Endothelial cell of umbilical vein (primary cell): ENCODE measurements at regions not wholly inside any gene's neighbourhood (a gene's known extent, or its start where the extent isn't known, plus 50 kb on each side); places are given as distances from the start of the nearest gene placed in this dataset.

Experiments used
- BruUV-seq: library from RNA; stranded (reverse); fragments of 400-500 nt; replicated peaks from 2 replicates; lab custom pipeline; 2021; lab: Mats Ljungman, UMichigan
- CTCF ChIA-PET: fragments of 300-600, 350-600 bp; sonication (Branson Sonifier 250); formaldehyde crosslinking; loops from one replicate; lab custom pipeline; 2021; ENCODE audit warnings: antibody characterized with exemption, inconsistent platforms; lab: Charles Lee
- POLR2A ChIA-PET: fragments of 300-600, 350-600 bp; sonication (Branson Sonifier 250); formaldehyde crosslinking; loops from one replicate; lab custom pipeline; 2021; ENCODE audit warnings: antibody characterized with exemption, inconsistent platforms; lab: Charles Lee
- DNase-seq: peaks from one replicate; pipeline ENCODE4 v3.0.0-alpha.2; 2011; ENCODE audit warnings: low read depth, low spot score
- FAIRE-seq: peaks from 2 replicates; lab custom pipeline; 2011; peaks lifted over from hg19 to GRCh38; lab: Jason Lieb, UNC
- H2AFZ ChIP-seq: 2 replicates; pipeline ENCODE4 v1.6.0; 2012; ENCODE audit warnings: low read depth, low read length, control low read depth, inconsistent platforms
- H3K27ac ChIP-seq: 2 replicates; pipeline ENCODE4 v1.5.1; 2011; ENCODE audit warnings: low read depth, mild to moderate bottlenecking, control low read depth, low read length, moderate library complexity; ENCODE audit not compliant: insufficient read depth
- H3K27me3 ChIP-seq, 2 experiments: 2 replicates each; pipeline versions ENCODE4 v1.6.0 to v1.6.1; 2011; ENCODE audit warnings: low read length in 2 of 2, mixed read lengths in 1 of 2; ENCODE audit not compliant: control insufficient read depth in 2 of 2, insufficient read depth in 2 of 2
- H3K36me3 ChIP-seq, 2 experiments: 2 replicates in 1 of 2; 3 replicates in 1 of 2; pipeline ENCODE4 v1.5.1; 2011; ENCODE audit warnings: low read length in 2 of 2, mild to moderate bottlenecking in 1 of 2, moderate library complexity in 1 of 2; ENCODE audit not compliant: control insufficient read depth in 2 of 2, insufficient read depth in 2 of 2; ENCODE audit errors: extremely low read depth in 1 of 2
- H3K4me1 ChIP-seq: 3 replicates; pipeline ENCODE4 v1.5.1; 2011; ENCODE audit warnings: mild to moderate bottlenecking, low read length; ENCODE audit not compliant: control insufficient read depth, insufficient read depth; ENCODE audit errors: extremely low read depth
- H3K4me2 ChIP-seq: 2 replicates; pipeline ENCODE4 v1.6.1; 2011; ENCODE audit warnings: low read length, control low read depth, mixed read lengths; ENCODE audit not compliant: insufficient read depth
- H3K4me3 ChIP-seq, 3 experiments: fragments of 200-600 bp in 1 of 3; sonication (generic), shearing (Covaris generic) in 1 of 3; replicated peaks in 1 of 3; 2 replicates each; pipeline ENCODE4 v1.5.1; 2011 to 2016; ENCODE audit warnings: control low read depth in 3 of 3, low read length in 3 of 3, mild to moderate bottlenecking in 2 of 3, inconsistent platforms in 1 of 3, low read depth in 1 of 3, moderate library complexity in 1 of 3; ENCODE audit not compliant: insufficient read depth in 1 of 3
- H3K79me2 ChIP-seq: 2 replicates; pipeline ENCODE4 v1.6.0; 2012; ENCODE audit warnings: low read length, inconsistent platforms; ENCODE audit not compliant: control insufficient read depth, insufficient read depth
- H3K9ac ChIP-seq: replicated peaks from 2 replicates; pipeline ENCODE3; 2011; ENCODE audit warnings: low read length, control low read depth; ENCODE audit not compliant: insufficient read depth; ENCODE audit errors: extremely low read depth
- H3K9me1 ChIP-seq: replicated peaks from 3 replicates; pipeline ENCODE4 v1.6.0; 2011; ENCODE audit warnings: mild to moderate bottlenecking, low read length; ENCODE audit not compliant: control insufficient read depth, insufficient read depth; ENCODE audit errors: extremely low read depth
- H3K9me3 ChIP-seq: replicated peaks from 2 replicates; pipeline ENCODE4 v1.5.1; 2012; ENCODE audit warnings: low read length, inconsistent platforms; ENCODE audit not compliant: control insufficient read depth, insufficient read depth
- H4K20me1 ChIP-seq: replicated peaks from 2 replicates; pipeline ENCODE3; 2011; ENCODE audit warnings: mild to moderate bottlenecking, low read length; ENCODE audit not compliant: control insufficient read depth, insufficient read depth; ENCODE audit errors: extremely low read depth
- EZH2 ChIP-seq: IDR thresholded peaks from 2 replicates; pipeline ENCODE4 v1.6.1; 2012; ENCODE audit warnings: borderline replicate concordance, low read depth, mild to moderate bottlenecking, moderate library complexity, low read length, inconsistent platforms; ENCODE audit not compliant: severe bottlenecking
- FOS ChIP-seq: IDR thresholded peaks from 2 replicates; pipeline ENCODE4 v1.6.1; 2011; ENCODE audit warnings: mild to moderate bottlenecking, low read length, moderate library complexity, borderline replicate concordance; ENCODE audit not compliant: insufficient read depth
- GATA2 ChIP-seq: IDR thresholded peaks from 2 replicates; pipeline ENCODE4 v1.7.0; 2011; ENCODE audit warnings: low read depth, mild to moderate bottlenecking, moderate library complexity, mixed read lengths, low read length; ENCODE audit not compliant: insufficient read length, insufficient read depth
- JUN ChIP-seq: IDR thresholded peaks from 2 replicates; pipeline ENCODE4 v1.6.1; 2011; ENCODE audit warnings: borderline replicate concordance, low read depth; ENCODE audit not compliant: insufficient read length, insufficient read depth
- MAX ChIP-seq: IDR thresholded peaks from 2 replicates; pipeline ENCODE4 v1.6.1; 2011; ENCODE audit not compliant: insufficient read depth, insufficient read length
- MYC ChIP-seq: IDR thresholded peaks from one replicate; pipeline ENCODE4 v1.6.1; 2011; ENCODE audit warnings: mild to moderate bottlenecking, low read depth, low read length
- POLR2A ChIP-seq: IDR thresholded peaks from 2 replicates; pipeline ENCODE4 v1.6.1; 2012; ENCODE audit warnings: low read depth, mild to moderate bottlenecking, control low read depth, low read length
- POLR2AphosphoS5 ChIP-seq: IDR thresholded peaks from 2 replicates; pipeline ENCODE4 v1.6.1; 2012; ENCODE audit warnings: low read depth, mild to moderate bottlenecking, control low read depth, low read length, moderate library complexity; ENCODE audit not compliant: insufficient read depth
- dilution Hi-C: fragments of 300-500 bp; cut with MboI; formaldehyde crosslinking; loops from one replicate; pipeline ENCODE4 v1.15.0; 2019; ENCODE audit warnings: low sequenced_read_pairs; ENCODE audit not compliant: extremely low pct_ligation_motif_present
- intact Hi-C: fragments of 100-400 bp; cut with micrococcal nuclease; formaldehyde crosslinking; loops from one replicate; pipeline ENCODE4 v1.10.0; 2022
- TF ChIP-seq, protein P1 (sequence below), 2 donors: IDR thresholded peaks; 1 replicate in 1 of 2; 2 replicates in 1 of 2; pipeline ENCODE4 v1.5.1; 2011; ENCODE audit warnings: low read length in 2 of 2, mild to moderate bottlenecking in 2 of 2, moderate library complexity in 2 of 2, control low read depth in 1 of 2, inconsistent platforms in 1 of 2, low read depth in 1 of 2; ENCODE audit not compliant: insufficient read depth in 1 of 2; ENCODE audit errors: extremely low read depth in 1 of 2

GRCh38 chr3:104819333-104819732 lies 547.4 kb upstream of the ALCAM start:
- ChIA-PET POLR2A (no interaction called here), CTCF (no interaction called here)
- Histone ChIP-seq H3K9me3 (no peaks in the 10 kb centered on the region), H3K4me1 (no peaks in the 10 kb centered on the region), H4K20me1 (no peaks in the 10 kb centered on the region), H3K79me2 (no peaks in the 10 kb centered on the region), H2AFZ (no peak overlapping the region), H3K36me3 (no peaks in the 10 kb centered on the region), H3K4me2 (no peak overlapping the region), H3K9ac (no peak overlapping the region), H3K27me3 (no peaks in the 10 kb centered on the region), H3K9me1 (no peaks in the 10 kb centered on the region), H3K27ac (no peak overlapping the region), H3K4me3 (no peak overlapping the region)
- DNase-seq = no peak
- dilution Hi-C loops (no loop called here), intact Hi-C loops (no loop called here)
- no peak for FAIRE-seq
- no TSS peak for BruUV-seq
- TF ChIP-seq FOS (no peak), GATA2 (no peak), POLR2AphosphoS5 (no peak), JUN (no peak), MYC (no peak), MAX (no peak), EZH2 (no peak), POLR2A (no peak)
- TF ChIP-seq, protein P1, sequence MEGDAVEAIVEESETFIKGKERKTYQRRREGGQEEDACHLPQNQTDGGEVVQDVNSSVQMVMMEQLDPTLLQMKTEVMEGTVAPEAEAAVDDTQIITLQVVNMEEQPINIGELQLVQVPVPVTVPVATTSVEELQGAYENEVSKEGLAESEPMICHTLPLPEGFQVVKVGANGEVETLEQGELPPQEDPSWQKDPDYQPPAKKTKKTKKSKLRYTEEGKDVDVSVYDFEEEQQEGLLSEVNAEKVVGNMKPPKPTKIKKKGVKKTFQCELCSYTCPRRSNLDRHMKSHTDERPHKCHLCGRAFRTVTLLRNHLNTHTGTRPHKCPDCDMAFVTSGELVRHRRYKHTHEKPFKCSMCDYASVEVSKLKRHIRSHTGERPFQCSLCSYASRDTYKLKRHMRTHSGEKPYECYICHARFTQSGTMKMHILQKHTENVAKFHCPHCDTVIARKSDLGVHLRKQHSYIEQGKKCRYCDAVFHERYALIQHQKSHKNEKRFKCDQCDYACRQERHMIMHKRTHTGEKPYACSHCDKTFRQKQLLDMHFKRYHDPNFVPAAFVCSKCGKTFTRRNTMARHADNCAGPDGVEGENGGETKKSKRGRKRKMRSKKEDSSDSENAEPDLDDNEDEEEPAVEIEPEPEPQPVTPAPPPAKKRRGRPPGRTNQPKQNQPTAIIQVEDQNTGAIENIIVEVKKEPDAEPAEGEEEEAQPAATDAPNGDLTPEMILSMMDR (IDR thresholded peaks at IDR 0.05; ENCODE audit: extremely low read depth in 1 of 2, insufficient read depth in 1 of 2, low read depth in 1 of 2, low read length in 2 of 2) = no peak
